Sigmoid colon (tissue), 4 donors: ENCODE measurements at regions not wholly inside any gene's neighbourhood (a gene's known extent, or its start where the extent isn't known, plus 50 kb on each side); places are given as distances from the start of the nearest gene placed in this dataset.

Source experiments
- POLR2AphosphoS5 ChIP-seq, 4 donors: sonication (generic); formaldehyde crosslinking; IDR thresholded peaks; one replicate each; pipeline ENCODE4 v1.6.1; 2017; ENCODE audit warnings: antibody characterized with exemption in 4 of 4
- TF ChIP-seq, protein P1 (sequence below), 4 experiments: fragments of 450-650 bp in 3 of 4; fragments of 200-600 bp in 1 of 4; IDR thresholded peaks; one replicate each; pipeline ENCODE4 v1.5.1; 2016 to 2019; ENCODE audit warnings: antibody characterized with exemption in 4 of 4, mild to moderate bottlenecking in 3 of 4, moderate library complexity in 2 of 4

DNA sequence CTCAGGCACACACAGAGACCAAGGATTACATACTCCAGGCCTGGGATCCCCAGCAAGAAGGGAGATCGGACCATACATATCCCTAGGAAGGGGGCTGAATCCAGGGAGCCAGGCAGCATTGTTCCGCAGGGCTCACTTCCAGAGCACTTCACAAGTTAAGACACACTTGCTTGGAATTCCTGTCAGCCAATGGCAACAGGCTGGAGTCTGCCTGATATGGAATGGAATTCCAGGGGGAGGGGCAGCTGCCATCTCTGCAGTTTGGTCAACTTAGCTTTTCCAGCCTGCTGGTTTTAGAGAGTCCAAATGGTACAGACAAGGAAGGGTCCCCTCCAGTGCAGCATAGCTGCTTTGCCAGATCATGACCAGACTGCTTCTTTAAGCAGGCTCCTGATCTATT lies 290.0 kb upstream of the GLI3 start:
- TF ChIP-seq, protein P1, sequence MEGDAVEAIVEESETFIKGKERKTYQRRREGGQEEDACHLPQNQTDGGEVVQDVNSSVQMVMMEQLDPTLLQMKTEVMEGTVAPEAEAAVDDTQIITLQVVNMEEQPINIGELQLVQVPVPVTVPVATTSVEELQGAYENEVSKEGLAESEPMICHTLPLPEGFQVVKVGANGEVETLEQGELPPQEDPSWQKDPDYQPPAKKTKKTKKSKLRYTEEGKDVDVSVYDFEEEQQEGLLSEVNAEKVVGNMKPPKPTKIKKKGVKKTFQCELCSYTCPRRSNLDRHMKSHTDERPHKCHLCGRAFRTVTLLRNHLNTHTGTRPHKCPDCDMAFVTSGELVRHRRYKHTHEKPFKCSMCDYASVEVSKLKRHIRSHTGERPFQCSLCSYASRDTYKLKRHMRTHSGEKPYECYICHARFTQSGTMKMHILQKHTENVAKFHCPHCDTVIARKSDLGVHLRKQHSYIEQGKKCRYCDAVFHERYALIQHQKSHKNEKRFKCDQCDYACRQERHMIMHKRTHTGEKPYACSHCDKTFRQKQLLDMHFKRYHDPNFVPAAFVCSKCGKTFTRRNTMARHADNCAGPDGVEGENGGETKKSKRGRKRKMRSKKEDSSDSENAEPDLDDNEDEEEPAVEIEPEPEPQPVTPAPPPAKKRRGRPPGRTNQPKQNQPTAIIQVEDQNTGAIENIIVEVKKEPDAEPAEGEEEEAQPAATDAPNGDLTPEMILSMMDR (IDR thresholded peaks at IDR 0.05): no peak
- TF ChIP-seq POLR2AphosphoS5 (IDR thresholded peaks at IDR 0.05): no peak
